HG02571 (cell line): ENCODE measurements at regions not wholly inside any gene's neighbourhood (a gene's known extent, or its start where the extent isn't known, plus 50 kb on each side); places are given as distances from the start of the nearest gene placed in this dataset.
"Not testable (repeated sequence)": the region's sequence is repeated elsewhere in the genome, so short reads cannot be mapped to it uniquely, and the experiment has no call there.

Experiments
- ATAC-seq: cut with Tn5 transposase; IDR thresholded peaks from one replicate; pipeline ENCODE4 v1.9.1; 2021; ENCODE audit warnings: mild to moderate bottlenecking, moderate library complexity; ENCODE audit not compliant: unreplicated experiment

- no peak for ATAC-seq
Observed at GRCh38 chr20:53857723-53858236, 212.6 kb downstream of the BCAS1 start.

DNA sequence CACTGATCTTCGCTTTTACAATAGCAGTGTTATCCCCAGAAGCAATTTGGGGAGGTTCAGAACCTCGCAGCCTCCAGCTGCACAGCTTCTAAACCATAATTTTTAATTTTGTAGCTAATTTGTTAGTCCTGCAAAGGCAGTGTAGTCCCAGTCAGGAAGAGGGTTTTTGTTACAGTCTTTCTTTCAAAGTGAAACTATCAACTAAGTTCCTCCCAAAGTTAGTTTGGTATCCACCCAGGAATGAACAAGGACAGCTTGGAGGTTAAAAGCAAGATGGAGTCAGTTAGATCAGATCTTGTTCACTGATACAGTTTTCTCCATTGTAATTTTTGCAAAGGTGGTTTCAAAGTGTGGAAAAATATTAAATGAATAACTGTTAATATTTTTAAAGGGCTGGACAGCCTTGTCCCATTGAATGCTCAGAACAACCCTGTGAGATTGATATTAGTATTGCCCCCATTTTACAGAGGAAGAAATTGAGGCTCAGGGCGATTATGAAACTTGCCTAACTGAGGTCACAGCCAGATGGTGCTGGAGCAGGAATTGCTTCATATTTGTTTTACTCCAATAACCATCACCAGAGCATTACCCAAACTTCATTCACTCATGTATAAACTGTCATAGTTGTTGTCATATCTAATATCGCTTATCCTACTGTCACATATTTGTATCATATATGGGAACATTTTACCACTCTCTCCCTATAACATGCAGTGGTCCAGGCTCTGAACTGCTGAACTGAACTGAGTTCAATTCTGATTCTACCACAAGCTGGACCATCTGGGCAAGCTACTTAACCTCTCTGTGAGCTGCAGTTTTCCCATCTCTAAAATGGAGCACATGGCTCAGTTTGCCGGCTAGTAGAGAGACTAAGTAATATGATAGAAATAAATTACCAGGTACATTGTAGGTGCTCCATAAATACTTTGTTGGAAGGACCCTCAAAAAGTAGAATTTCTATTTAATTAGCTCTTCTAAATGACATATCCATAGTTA lies 213.8 kb downstream of the BCAS1 start:
- no peak for ATAC-seq

DNA sequence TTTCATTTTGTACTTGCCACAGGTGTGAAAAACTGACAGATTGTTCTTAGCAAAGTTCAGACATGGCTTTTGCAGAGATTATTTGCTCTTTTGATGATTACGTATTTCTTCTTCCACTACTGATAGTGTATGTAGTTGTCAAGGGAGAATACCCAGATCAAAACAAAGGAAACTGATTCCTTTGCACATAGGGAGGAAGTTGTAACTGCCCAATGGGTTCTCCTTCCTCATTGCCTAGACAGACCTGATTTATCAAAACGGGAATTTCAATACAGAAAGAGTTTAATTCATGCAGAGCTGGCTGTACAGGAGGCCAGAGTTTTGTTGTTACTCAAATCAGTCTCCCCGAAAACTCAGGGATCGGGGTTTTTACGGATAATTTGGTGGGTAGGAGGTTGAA lies 214.7 kb downstream of the BCAS1 start:
- ATAC-seq = no peak

DNA sequence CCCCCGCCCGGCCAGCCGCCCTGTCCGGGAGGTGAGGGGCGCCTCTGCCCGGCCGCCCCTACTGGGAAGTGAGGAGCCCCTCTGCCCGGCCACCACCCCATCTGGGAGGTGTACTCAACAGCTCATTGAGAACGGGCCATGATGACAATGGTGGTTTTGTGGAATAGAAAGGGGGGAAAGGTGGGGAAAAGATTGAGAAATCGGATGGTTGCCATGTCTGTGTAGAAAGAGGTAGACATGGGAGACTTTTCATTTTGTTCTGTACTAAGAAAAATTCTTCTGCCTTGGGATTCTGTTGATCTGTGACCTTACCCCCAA lies 215.8 kb downstream of the BCAS1 start:
- ATAC-seq = not testable (repeated sequence)

- no peak for ATAC-seq
Observed at GRCh38 chr20:53853111-53853713, 217.2 kb downstream of the BCAS1 start.

GRCh38 chr20:53852691-53853090 lies 217.7 kb downstream of the BCAS1 start:
- no peak for ATAC-seq

GRCh38 chr20:53852014-53852413 lies 218.4 kb downstream of the BCAS1 start:
- ATAC-seq = no peak

- no peak for ATAC-seq
Observed at GRCh38 chr20:53850319-53850718, 220.1 kb downstream of the BCAS1 start.

DNA sequence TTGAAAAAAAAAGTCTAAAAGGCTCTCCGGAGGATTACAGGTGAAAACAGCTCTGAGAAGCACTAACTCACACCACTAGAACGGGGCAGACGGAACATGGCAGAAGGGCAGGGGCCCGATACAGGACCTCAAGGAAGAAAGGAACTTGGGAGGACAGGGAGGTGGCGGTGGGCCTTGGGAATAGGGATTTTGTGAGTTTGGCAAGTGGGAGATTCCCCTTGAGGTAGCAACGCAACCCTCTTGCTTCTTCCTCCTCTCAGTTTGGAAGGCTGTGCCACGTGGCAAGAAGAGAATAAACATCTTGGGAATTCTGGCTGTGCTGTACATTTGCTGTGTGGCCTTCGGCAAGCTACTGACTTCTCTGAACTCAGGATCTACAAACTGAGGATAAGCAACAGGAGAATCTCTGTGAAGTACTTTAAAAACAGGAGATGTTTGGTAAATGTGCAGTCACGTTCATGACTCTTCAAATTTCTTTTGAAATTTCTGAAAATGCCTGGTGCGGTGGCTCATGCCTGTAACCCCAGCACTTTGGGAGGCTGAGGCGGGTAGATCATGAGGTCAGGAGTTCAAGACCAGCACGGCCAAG lies 220.8 kb downstream of the BCAS1 start:
- ATAC-seq = no peak

DNA sequence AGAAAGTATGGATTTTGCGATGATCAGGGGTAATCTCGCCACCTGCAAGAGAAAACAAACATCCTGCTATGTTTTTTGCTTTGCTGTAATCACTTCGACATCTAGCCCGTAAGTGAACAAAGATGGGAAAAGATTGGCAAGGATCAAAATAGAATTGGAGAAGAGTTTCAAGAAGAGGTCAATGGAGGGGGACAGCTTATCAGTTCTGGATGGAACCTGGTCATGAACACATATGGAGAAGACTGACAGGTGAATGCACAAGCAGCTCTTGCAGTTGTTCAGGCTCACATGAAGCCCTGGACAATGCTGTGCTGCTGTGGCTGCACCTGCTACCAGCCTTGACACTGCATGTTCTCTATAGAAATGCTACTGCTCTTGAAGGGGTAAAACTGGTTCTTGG lies 222.1 kb downstream of the BCAS1 start:
- no peak for ATAC-seq

GRCh38 chr20:53847837-53848170 lies 222.6 kb downstream of the BCAS1 start:
- ATAC-seq = no peak

GRCh38 chr20:53847139-53847836 lies 223.1 kb downstream of the BCAS1 start:
- no peak for ATAC-seq

GRCh38 chr20:53846640-53847039 lies 223.8 kb downstream of the BCAS1 start:
- no peak for ATAC-seq

- ATAC-seq = no peak
Observed at GRCh38 chr20:53845980-53846379, 224.4 kb downstream of the BCAS1 start.

DNA sequence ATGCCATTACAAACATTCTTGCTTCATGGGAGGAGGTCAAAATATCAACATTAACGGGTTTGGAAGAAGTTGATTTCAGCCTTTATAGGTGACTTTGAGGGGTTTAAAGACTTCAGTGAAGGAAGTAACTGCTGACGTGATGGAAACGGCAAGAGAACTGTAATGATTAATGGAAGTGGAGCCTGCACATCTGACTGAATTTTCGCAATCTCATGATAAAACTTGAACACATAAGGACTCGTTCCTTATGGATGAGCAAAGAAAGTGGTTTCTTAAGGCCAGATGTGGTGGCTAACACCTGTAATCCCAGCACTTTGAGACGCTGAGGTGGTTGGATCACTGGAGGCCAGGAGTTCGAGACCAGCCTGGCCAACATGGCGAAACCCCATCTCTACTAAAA lies 226.1 kb downstream of the BCAS1 start:
- no peak for ATAC-seq

DNA sequence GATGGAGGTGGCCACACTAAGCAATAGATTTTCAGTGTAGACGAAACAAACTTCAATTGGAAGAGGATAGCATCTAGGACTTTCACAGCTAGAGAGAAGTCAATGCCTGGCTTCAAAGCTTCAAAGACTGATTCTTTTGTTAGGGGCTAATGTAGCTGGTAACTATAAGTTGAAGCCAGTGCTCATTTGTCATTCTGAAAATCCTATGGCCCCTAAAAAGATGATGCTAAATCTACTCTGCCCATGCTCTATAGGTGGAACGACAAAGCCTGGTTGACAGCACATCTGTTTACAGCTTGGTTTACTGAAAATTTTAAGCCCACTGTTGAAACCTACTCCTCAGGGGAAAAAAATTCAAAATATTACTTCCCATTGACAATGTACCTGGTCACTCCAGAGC lies 226.7 kb downstream of the BCAS1 start:
- no peak for ATAC-seq

DNA sequence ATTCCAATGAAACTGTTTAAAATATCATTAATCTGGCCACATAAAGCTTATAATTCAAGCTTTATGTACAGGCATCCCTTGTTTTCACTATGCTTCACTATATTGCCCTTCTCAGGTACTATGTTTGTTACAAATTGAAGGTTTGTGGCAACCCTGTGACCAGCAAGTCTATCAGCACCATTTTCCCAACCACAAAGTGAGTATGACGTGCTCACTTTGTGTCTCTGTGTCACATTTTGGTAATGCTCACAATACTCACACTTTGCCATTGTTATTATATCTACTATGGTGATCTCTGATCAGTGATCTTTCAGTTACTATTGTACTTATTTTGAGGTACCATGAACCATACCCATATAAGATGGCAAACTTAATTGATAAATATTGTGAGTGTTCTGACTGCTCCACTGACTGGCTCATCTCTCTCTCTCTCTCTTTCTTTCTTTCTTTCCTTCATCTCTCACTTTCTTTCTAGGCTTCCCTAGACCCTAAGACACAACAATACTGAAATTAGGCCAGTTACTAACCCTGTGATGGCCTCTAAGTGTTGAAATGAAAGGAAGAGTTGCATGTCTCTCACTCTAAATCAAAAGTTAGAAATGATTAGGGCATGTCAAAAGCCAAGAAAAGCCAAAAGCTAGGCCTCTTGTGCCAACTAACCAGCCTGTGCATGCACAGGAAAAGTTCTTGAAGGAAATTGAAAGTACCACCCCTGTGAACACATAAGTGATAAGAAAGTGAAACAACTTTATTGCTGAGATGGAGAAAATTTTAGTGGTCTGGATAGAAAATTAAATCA lies 227.9 kb downstream of the BCAS1 start:
- no peak for ATAC-seq

GRCh38 chr20:53841741-53842140 lies 228.7 kb downstream of the BCAS1 start:
- ATAC-seq = no peak

DNA sequence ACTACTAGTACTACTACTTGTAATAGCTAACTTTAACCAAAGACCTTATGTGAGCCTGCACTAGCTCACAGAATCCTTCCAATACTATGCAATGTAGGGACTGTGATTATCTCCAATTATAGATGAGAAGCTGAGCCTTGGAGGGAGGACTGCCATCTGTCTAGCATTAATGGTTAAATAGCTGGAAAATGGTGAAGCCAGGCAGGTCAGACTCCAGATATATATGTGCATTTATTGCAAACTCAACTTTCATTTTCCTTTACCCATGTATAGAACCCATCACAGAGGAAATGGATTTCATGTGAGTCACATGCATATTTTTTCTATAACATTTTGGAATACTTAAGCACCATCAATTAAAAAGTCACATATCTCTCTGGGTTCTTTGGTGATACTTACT lies 229.9 kb downstream of the BCAS1 start:
- no peak for ATAC-seq

DNA sequence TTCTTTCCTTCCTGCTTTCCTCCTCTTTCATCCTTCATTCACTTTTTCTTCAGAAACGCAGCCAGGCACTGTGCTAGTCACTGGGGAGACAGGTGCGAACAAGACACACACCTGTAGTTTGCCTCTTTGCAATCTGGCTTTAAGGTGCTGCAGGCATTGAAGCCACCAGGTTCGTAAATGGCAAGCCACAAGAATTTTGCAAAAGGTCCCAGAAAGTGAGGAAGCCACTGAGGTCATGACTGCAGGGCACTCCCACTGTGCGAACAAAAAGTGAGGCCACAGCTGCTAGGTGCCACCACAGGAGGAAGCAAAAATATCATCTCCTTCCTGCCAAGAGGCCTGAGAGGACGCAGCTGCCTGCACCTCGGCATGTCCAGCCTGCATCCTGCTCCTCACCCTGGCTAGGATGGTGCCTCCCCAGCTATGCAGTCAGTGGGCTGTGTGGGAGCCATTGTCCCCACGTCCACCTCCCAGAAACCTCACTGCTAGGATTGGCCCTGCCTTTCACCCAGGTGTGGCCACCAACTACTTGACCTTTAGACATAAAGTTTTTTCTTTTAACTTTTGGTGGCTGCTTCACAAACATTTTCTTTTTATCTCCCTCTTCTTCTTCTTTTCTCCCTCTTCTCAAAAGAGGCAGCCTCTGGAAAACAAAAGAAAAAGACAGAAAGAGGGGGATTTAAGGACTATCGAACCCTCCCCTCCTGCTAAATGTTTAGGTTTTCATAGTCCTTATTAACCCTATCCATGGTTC lies 230.8 kb downstream of the BCAS1 start:
- no peak for ATAC-seq
